UCSD-AML1 (cell line): ENCODE measurements at regions not wholly inside any gene's neighbourhood (a gene's known extent, or its start where the extent isn't known, plus 50 kb on each side); places are given as distances from the start of the nearest gene placed in this dataset.

Experiments used
- DNase-seq: peaks from one replicate; lab custom pipeline; 2025; ENCODE audit not compliant: unreplicated experiment; lab: John Stamatoyannopoulos, UW

DNA sequence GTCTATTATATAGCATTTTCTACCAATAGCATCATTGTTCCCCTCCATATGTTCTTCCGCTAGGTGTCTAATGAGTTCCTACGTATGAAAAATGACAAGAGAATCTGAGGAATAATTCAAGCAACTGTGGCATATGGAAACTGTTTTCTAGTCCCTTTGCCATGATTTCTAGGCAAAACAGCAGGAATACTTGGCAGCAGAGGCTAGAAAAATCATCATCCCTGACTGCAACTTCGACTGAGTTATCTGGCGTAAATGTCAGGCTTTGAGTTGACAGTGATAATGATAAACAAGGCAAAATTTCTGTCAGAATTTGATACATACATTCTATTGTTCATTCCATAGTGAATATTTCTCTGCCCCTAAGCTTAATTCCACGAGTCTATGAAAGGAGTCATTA, 572.8 kb upstream of the USP15 start:
- no peak for DNase-seq

DNA sequence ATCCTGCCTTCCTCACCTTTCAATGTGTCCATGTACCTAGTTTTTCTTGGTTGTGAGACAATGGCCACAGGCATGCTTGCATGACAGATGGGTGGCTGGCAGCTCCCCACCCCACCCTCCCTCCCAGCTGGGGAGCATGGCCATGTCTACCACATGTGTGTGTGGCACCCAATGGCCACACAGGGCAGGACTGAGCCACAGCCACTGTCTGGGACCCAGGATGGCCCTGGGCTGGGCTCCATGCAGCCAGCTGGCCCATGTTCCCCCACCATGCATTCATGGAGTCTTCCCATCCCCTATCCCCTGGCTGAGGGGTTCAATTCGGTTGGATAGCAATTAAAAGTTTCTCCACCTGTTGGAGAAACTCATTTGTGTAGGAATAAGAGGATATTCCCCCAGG, 566.0 kb upstream of the USP15 start:
- DNase-seq, result no peak

DNA sequence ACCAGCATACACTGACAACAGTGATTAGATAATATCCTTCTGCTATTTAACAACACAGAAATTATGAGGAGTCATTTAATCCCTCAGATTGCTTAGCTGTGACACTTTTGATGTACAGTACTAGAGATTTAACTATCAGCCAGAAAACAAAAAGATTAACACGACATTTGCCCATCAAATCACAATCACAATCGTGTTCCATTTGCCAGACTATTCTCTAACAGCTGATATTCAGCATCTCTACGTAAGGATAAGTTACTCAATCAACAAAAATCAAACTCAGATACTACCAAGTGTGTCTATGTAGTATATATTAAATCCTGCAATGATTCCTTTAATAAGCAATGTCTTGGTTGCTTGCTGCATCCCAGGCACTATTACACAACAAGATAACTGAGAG, 558.7 kb upstream of the USP15 start:
- DNase-seq, result no peak

DNA sequence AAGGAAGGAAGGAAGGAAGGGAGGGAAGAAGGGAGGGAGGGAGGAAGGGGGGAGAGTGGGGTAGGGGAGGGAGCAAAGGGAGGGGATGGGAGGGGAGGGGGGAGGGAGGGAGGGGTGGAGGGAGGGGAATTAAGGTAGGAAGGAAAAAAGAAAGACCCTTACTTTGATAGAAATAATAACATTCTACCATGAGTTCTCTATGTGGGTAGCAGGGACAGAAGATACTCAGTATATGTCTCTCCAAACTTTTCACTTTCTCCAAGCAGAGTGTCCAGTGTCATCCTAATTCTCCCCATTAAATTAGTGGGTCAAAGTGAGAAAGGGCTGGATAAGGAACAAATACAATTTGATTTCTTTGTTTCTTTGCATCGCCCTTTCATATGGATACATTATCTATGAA, 553.4 kb upstream of the USP15 start:
- no peak for DNase-seq

DNA sequence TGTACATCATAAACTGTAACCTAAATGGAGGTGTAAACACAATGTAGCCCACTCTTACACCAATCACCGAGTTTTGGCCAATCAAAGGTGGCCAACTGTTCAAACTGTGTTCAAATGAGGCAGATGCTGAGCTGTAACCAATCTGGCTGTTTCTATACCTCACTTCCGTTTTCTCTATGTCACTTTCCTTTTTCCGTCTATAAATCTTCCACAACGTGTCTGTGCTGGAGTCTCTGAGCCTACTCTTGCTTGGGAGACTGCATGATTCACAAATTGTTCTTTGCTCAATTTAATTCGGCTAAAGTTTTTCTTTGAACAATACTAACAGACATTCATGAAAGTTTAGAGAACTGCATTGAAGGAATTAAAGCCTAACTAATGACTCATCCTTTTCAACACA, 547.1 kb upstream of the USP15 start:
- no peak for DNase-seq

DNA sequence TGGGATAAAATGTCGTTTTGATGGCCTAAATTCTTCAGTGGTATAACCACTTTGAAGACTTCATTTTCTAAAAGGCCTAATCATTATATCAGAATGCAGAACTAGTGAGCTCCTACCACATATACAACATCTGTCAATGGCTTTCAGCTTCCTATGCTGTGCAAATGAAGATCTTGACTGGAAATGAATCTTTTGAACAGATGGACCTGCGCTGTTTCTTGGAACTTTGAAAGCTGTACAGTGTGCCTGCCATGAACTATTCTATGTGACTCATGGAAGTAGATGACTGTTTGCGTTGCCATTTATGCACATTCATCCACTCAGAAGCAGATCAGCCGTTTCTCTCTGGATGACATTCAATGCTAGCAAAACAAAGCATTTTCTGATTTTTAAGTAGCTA, 542.2 kb upstream of the USP15 start:
- no peak for DNase-seq

DNA sequence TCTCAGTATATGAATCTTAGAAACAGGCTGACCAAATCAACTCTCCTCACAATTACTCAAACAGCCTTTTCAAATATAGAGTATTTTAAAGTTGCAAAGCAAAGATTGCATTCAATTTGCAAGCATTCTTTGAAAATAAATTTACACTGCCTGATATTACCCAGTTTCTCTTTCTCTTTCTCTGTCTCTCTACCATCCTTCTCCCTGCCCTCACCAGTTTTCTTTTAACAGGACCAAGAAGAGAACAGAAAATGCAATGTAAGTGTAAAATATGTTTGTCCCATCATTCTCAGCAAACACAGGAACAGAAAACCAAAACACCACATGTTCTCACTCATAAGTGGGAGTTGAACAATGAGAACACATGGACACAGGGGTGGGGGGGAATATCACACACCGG, 520.3 kb upstream of the USP15 start:
- DNase-seq, result no peak

DNA sequence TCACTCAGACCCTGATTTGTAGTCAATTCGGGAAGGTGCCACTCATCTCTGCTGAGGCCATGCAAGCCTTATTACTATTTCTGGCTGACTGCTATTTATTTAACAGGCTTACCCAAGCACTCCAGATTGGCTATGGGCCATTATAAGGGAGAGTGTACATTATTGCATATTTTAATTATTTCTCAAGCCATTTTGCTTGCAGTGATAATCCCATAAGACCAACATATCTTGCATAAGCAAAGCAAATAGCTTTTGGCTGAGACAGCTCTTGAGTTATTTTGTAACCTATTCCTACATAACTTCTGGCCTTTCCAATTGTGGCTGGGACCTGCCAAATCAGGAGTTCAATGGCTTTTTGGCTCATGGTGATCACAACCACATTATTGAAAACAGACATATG, 509.6 kb upstream of the USP15 start:
- DNase-seq, result no peak

DNA sequence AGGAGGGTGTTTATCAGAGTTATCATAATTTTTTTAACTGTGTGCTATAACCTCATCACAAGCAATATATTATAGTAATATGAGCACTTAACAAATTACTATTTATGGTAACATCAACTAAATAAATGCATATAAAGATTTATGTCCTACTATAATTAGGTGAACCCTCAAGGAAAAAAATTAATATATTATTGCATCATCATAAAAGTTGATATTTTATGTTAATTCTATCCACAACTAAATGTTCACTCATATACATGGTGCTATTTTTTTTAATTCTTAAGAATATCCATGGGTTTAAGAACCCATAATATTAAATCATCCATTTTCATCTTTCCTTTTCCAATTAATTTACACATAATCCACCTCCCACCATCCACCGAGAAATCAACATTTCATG, 506.0 kb upstream of the USP15 start:
- DNase-seq, result no peak

DNA sequence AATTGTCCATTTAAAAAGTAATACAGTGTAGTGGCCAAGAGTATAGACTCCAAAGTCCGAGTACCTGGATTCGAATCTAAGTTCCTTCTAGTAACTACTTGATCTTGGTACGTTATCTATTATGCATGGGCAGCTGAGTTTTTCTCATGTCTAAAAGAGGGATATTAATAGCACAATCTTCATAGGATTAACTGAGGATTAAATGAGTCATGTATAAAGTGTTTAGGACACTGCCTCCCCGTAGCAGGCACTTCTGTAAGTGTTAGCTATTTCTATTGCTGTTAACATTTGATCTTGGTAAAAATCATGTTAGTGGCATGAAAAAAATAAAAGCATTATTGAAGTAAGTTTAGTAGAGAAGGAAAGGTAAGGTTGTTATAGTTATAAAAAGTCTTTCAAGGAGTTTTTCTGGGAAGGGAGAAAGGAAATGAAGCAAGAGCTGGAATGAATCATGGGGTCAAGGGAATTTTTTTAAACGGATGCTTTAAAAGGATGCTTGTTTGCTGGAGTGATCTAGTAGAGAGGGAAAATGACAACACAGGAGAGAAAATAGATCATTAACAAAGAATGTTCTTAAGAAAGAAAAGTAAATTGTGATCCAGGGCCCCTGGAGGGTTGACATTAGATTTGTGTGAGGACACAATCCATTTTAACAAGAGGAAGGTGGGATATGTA, 502.2 kb upstream of the USP15 start:
- DNase-seq, result no peak

DNA sequence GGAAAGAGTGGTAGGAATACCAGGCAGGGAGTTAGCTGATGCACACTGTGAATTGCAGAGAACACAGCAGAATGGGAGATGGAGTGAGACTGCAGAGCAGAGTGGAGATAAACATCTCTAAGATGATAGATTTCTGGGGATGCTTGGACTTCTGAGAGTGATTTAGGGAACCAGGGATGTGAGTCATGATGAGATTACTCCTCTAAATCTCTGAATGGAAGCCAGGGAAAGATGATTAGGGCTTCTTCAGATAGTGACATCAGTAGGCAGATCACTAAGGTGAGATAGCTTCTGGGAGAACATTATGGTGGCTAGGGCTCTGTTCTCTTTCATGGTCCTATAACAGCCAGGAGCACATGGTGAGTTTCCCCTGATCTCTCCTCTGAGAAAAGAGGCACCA, 501.5 kb upstream of the USP15 start:
- no peak for DNase-seq

DNA sequence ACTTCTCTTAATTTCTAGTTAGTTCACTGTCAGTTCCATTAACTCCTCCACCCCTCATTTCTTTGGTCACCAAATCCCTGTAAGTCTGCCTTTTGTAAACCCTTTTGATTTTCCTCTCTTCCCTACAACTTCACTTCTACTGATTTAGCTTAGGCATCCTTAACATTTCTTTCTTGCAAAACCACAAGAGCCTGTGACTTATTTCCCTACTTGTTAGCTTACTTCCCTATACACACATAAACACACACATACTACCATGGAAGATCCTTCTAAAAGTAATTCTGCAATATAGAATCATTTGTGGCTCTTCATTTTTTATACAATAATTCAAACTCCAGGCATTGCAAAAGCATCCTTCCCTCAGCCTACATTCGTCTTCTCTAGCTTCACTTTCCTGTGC, 494.3 kb upstream of the USP15 start:
- DNase-seq, result no peak

DNA sequence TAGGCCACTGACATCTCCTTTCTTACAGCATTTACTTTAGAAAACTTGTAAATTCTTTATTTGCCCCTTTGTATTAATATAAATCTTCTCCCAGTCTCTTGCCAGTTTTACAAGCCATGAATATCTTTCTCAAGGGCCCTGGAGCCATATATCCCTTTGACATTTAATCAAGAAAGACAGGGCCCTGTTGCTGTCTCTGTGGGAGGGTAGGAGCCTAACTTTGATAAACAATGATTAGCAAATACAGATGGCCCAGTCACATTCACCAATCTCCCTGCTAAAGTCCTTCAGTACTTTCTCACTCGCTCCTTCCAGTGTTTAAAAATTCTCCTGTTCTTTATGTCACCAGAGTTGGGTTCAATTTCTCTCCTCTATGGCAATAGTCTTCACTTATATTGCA, 479.8 kb upstream of the USP15 start:
- DNase-seq, result no peak

DNA sequence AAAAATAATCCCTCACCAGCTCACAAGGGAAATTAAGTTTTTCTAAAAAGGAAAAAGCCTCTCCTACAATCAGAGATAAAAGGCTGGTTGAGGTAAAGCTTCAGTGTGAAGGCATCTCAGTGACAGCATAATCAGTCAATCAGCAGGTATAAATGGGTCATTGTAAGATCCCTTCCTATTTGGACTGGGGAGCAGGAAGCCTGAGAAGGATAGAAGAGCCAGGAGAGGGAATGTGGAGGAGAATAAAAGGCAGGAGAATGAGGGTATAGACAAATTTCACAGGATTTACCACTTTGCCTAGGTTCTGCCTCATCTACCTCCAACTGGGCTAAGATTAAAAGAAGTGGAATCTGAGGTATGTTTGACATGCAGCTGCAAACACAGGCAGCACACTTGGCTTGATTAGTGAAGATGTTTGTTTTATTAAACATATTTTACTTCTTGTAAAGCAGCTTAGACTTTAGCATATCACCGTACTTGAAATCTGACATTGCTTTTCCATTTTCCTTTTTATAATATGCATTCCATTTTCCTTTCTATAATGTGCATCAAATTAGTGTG, 479.1 kb upstream of the USP15 start:
- DNase-seq, result no peak

DNA sequence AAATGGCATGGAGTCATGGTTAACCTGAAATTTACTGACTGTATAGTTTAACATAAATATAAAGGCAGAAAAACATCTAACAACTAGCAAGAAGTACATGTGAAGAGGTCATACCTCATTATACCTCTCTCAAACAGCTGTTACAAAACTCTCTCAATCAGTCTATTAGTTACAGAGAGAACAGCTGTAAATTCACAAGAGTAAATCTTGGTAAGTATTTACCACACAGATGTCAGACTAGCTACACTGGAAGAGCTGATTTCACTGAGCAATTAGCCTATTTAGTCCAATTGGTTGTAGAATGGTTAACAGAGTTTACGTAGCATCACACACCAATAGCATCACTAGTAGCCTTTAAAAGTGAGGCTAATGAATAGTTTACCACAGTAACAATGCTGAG, 463.4 kb upstream of the USP15 start:
- DNase-seq, result no peak

DNA sequence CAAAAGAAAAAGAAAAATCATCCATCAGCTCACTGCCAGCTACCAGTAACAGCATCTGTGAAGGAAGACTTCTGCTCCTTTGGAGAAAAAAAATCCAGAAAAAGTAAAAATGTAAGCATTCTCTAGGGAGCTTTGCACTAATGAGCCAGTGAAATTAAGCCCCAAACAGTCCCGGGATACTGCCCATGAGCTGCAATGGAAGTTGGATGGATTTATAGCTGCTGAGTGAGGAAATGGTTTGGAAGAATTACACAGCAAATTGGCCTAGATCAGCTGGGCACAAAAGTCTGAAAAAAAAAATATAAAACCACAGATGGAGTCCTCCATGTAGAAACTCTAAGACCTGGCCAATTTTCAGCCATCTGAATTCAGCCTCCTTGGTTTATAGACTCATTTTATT, 462.9 kb upstream of the USP15 start:
- no peak for DNase-seq

DNA sequence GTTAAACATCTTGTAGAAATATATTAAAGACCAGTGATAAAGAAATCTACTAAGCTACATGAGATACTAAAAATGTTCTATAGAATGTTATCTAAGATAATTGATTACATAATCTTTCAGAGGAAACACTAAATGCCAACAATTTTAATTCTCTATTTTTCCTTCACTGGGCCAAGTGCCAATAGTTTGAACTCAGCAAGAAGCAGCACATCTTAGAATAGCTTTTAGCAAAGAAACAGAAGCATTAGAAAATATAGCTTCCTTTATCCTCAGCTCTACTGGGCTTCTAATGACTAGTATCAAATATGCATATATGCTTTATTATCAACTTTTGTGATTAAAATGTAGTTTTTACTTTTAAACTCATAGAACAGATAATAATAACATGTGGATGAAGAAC, 461.4 kb upstream of the USP15 start:
- DNase-seq, result no peak

DNA sequence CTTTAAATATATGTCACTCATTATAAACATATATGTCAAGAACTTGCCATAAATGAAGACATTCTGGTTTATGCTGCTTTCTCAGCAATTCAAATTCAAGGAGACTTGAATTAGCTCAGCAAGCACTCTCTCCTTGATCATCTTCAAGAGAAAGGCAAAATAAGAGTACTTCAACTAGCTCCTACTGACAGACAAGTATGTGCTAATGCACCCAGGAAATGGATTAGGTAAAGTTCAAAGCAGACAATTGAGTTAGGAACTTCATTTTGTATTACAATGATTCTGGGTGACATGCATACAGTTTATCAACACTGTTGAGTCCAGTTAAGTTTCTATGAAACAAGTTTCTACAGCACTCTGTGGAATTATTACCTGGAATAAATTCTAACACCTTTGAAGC, 455.9 kb upstream of the USP15 start:
- no peak for DNase-seq

DNA sequence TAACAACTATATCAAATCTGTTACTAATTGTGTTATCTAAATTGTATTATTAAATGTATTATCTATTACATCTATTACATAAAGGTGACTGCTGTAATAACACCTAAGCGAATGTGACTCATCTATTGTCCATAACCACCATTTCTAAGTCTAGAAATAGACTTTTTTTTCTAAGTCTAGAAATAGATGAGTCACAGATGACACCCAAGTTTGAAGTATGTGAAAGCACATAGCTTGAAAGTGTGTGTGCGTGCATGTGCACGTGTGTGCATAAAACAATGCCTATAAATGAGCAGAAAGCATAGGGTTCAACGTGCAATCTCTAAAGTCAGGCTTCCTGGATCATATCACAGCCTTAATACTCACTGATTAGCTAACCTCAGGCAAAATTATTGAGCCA, 451.3 kb upstream of the USP15 start:
- DNase-seq, result no peak

DNA sequence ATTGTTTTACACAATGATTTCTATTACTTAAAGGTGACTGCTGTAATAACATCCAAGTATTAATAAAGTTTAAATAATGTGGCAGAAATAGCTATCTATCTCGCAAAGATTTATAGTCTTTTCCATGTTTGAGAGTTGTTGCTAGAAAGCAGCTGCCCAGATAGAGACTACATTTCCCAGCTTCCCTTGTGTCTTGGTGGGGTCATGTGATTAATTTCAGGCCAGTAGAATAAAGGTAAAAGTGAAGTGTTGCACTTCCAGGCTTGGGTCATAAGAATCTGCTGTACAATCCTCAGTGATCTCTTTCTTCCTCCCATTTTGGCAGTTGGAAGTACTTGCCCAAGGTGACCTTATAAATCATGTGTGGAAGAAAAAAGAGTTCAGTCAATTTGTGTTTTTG, 449.7 kb upstream of the USP15 start:
- no peak for DNase-seq

DNA sequence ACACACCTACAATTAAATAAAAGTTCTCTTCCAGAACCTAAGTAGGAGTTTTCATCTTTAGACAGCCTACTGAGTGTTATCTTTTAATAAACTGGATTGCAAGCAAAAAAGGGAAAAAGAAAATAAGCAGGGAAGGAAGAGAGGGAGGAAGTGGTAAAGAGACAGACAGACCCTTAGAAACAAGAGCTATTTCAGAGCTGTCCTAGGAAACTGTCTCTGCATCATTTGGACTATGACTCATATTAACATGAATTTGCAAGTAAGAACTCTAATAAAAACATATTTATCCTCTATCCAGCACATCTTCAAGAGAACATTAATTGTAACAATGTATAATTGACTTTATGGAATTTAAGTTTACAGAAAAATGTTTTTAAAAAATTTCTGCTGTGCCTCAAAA, 438.8 kb upstream of the USP15 start:
- DNase-seq, result no peak

DNA sequence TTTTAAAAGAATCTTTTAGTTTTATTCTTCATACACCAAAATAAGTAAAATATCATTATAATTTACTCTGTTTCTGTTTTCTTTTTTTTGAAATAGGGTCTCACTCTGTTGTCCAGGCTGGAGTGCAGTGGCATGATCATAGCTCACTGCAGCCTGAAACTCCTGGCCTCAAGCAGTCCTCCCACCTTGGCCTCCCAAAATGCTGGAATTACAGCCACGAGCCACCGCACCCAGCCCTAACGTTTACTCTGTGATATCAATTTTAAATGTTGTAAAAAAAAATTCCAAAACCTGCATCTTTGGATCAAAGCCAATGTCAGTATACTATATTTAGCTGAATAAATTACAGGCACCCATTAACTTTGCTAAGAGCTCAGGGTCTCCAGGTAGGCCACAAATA, 437.1 kb upstream of the USP15 start:
- no peak for DNase-seq

DNA sequence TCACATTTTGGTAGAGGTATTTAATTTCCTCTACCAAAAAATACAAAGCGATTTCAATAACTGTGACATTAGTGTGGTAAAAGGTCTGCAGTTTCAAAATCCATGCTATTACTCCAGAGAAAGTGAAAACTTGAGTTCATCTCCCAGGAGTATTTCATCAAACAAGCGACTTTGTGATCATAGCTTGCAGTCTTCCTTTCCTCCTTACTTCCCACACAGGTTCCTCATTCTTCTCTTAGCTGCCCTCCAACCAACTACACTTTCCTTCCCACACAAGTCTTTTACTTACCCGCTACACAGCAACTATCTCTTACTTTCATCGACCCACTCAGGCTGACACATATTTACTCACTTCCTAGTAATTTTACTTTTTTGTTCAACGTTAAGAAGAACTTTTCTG, 413.4 kb upstream of the USP15 start:
- DNase-seq, result no peak

DNA sequence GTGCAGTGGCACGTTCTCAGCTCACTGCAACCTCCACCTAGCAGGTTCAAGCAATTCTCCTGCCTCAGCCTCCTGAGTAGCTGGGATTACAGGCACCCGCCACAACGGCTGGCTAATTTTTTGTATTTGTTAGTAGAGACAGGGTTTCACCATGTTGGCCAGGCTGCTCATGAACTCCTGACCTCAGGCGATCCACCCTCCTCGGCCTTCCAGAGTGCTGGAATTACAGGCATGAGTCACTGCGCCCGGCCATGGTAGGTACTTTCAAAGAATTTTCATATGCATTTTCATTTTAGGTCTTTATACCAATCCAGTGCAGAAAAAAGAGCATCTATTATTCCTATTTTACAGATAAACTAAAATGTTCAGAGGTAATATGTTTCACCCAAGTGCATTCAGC, 411.3 kb upstream of the USP15 start:
- DNase-seq, result no peak
